NCI-H1092 (cell line): ENCODE measurements at regions not wholly inside any gene's neighbourhood (a gene's known extent, or its start where the extent isn't known, plus 50 kb on each side); places are given as distances from the start of the nearest gene placed in this dataset.
"Not testable (repeated sequence)": the region's sequence is repeated elsewhere in the genome, so short reads cannot be mapped to it uniquely, and the experiment has no call there.

Experiments used
- DNase-seq: peaks from one replicate; lab custom pipeline; 2025; lab: John Stamatoyannopoulos, UW

DNA sequence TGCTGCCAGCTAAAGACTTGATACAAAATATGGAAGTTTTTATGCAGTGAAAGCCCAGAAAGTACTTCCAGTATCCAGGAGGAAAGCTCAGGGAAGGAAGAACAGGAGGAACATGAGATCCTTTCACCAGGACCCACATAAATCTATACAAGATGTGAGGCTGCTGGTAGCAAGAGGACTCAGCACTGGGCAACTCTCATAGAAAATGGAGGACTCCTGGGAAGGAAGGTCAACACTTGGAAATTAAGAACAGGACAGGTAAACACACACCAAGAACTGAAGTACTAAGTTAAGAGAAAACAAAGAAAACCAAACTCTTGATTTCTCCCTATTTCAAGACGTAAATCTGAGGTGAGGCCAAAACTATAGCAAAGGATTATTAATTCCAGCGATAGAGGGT is 220.5 kb upstream of the HSF2 start:
- no peak for DNase-seq

- DNase-seq, result no peak
These were observed 219.3 kb upstream of the HSF2 start for GRCh38 chr6:122180132-122180531.

DNA sequence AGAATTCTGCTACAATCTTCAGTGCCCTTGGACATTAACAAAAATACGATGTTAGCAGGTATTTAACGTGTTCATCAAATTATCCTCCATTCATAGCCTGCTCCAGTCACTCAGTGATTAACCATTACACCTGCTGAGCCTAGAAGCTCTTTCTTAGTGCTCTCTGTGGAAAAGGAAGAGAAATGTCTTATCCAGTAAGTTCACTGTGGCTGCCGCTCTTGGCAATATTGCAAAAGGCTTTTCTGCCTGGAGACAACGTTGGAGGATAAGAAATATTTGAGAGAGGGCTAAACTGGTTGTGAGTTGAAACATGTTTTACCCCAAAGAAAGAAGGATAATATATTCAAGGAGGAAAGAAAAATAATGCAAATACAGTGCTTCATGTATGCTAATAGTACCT is 217.4 kb upstream of the HSF2 start:
- DNase-seq, result no peak

GRCh38 chr6:122184401-122184827 is 215.0 kb upstream of the HSF2 start:
- DNase-seq, result no peak

- not testable (repeated sequence) for DNase-seq
These were observed 214.0 kb upstream of the HSF2 start for GRCh38 chr6:122185458-122185857.

DNA sequence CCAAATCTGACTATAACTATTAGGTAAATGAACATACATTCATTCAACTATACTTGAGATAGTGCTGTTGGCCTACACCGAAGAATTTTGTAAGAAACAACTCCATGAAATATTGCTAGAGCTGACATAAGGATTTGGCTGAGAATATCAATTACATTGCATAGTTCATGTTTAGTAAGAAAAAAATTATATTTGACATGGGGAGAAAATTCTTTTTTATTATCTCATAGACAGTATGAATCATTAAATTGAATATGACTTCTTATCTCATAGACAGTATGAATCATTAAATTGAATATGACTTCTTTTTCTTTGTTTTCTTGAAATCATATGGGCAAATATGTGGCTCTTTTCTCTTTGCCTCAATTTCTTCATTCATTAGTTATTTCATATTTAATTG is 212.3 kb upstream of the HSF2 start:
- DNase-seq, result no peak

- DNase-seq, result no peak
These were observed 200.5 kb upstream of the HSF2 start for GRCh38 chr6:122198922-122199321.

DNA sequence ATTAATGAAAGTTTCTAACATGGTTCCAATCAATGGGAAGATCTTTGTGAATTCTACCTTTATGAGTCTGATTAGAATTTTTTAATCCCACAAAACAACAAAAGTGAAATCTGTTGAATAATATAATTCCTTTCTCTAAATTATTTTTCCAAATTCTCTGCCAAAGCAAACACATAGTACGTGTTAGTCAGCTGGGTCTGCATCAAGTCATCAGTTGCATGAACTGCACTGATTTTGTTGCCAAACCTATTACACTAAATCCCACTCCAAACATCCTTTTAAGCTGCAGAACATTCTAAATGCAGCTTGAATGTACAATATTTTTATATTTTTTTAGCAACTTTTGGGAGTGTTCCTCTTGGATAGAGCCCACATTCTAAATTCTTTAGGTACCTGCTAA is 199.0 kb upstream of the HSF2 start:
- no peak for DNase-seq

- DNase-seq, result no peak
These were observed 196.8 kb upstream of the HSF2 start for GRCh38 chr6:122202576-122203137.

DNA sequence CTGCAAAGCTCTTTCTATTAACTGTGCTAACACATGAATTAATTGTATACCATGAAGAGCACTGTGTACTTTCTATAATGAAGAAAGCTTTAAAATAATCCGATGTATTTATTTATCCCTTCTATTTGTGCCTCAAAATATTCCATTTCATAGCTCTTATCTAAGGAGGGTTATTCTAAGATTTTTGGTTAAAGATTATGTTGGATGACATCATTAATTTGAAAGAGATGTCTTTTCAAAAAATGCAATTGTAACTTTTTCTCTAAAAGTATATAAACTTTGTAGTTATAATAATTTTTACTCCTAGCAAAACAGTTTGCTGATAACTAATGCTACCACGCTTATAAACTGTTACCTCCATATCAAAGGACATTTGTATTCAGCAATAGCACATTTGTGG is 192.4 kb upstream of the HSF2 start:
- no peak for DNase-seq

- no peak for DNase-seq
These were observed 191.7 kb upstream of the HSF2 start for GRCh38 chr6:122207794-122208193.

GRCh38 chr6:122214605-122215318 is 184.7 kb upstream of the HSF2 start:
- no peak for DNase-seq

DNA sequence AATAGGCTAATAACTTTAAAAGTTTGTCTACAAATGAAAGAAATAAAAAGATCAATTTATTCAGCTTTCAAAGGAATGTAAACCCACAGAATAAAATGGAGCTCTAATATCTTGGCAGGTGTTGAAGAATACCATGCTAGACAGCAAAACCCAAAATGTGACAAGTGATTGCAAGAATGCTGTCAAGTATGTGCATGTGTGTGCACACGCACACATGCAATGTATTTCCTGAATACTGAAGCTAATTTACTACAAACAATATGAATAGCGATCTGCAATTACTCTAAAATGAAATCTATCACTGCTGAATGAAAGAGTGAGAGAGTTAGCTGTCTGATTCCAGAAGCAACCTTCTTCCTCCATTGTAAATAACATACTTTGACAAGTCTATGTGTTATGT is 179.2 kb upstream of the HSF2 start:
- DNase-seq, result no peak

DNA sequence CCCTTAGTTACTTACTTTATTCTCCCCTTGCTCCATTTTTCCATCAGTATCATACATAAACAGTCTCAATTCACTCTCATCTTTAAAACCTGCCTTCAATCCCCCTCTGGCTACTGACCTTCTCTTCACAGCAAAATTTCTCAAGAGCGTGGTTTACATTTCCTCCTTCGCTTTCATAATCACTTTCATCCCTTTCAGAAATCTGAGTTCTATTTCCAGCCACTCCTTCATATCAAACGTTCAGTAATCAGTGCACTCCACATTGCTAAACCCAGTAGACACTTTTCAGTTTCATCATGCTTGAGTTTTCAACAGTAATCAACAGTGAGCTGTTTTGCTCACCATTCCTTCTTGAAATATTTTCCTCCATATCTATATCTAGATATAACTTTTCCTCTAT is 176.7 kb upstream of the HSF2 start:
- no peak for DNase-seq

- DNase-seq, result no peak
These were observed 176.2 kb upstream of the HSF2 start for GRCh38 chr6:122223251-122223650.

DNA sequence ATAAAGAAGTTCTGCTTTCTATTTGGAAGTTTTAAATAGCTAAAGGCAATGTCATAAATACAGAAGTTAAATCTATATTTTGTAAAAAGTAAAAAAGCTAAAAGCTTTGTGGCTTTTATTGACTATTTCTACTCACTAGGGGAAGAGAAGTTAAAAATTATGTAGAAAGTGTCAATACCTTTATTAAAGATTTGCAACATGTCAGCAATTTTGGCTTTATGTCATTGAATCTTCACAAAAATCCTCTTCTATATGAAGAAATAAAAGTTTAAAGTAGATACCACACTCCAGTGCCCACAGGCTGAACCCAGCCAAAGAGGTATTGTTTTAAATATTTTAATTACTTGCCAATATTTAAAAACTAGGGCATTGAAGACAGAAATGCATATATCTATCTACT is 160.6 kb upstream of the HSF2 start:
- no peak for DNase-seq

- no peak for DNase-seq
These were observed 152.4 kb upstream of the HSF2 start for GRCh38 chr6:122246906-122247658.

GRCh38 chr6:122248001-122248669 is 151.3 kb upstream of the HSF2 start:
- DNase-seq, result no peak

DNA sequence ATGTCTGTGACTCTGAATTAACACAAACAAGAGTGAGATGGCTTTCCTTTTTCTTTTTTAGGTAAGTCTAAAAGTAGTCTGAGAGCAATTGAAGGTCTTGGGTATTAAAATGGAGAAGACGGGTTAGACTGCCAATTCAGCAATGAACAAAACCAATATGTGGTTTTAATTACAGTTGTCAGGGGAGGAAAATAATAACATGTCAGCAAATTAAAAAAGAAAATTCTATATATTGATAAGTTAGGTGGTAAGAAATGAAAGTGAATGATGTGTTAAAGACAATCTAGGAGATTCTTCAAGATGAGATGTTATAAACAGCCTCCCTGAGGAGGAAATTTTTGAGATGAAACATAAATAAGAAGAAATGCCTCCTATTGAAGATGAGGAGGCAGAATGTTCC is 150.6 kb upstream of the HSF2 start:
- no peak for DNase-seq

DNA sequence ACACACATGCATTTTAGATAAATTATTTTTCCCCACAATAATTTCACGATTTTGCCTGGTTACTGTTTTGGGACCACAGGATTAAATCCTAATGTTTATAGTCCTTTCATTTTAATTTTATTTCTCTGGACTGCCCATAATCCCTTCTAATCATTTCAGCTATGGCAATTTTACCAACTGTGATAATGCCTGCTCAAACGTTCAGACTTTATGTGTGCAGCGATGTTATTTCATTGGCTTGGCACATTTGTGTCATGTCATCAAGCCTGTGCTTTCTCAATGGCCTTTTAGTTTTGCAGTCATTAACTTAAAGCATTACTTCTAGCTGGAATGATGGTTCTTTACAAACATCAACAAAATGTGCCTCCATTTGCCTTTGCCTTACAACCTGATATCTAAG is 140.6 kb upstream of the HSF2 start:
- no peak for DNase-seq

- DNase-seq, result no peak
These were observed 134.9 kb upstream of the HSF2 start for GRCh38 chr6:122264557-122264956.

DNA sequence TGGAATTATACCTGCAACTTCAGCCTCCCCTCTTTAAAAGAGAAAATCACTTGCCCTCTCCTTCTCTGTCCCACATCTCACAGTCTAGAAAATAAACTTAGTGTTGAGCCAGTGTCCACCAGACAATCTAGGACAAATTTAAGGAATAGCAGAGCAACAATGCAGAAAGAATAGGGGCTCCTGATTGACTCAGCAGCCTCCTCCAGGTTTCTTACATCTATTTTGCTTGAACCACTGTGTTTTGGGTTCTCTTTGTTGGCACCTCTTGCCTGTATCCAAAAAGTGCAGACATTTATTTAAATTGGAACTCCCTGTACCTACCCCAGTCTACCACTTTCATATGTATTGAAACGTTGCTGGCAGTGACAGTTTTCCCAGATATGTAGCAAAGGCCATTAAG is 133.7 kb upstream of the HSF2 start:
- no peak for DNase-seq

- no peak for DNase-seq
These were observed 131.1 kb upstream of the HSF2 start for GRCh38 chr6:122268394-122268793.
